ENCODE measurements at regions not wholly inside any gene's neighbourhood (a gene's known extent, or its start where the extent isn't known, plus 50 kb on each side); places are given as distances from the start of the nearest gene placed in this dataset.

- Histone ChIP-seq H3K4me2 (ENCODE audit: low read length) (no peak overlapping the region), H3K79me2 (ENCODE audit: insufficient read depth, low read length) (no peaks in the 10 kb centered on the region), H3K36me3 (ENCODE audit: insufficient read depth, low read length) (0 out of 2 replicates have a peak, but pooled peaks cover 7% of the 10 kb centered on the region), H3K9me3 (ENCODE audit: low read length) (no peaks in the 10 kb centered on the region), H4K20me1 (ENCODE audit: insufficient read depth, low read length) (no peaks in the 10 kb centered on the region), H3K9ac (ENCODE audit: low read length) (no peak overlapping the region), H3K9me2 (ENCODE audit: low read depth, low read length) (no peaks in the 10 kb centered on the region), H3K4me1 (ENCODE audit: insufficient read depth, low read length, severe bottlenecking) (peaks cover 27% of the 10 kb centered on the region), H3K27ac (ENCODE audit: low read depth, low read length, poor library complexity, severe bottlenecking) (no peak overlapping the region), H3F3A (ENCODE audit: insufficient read depth, low read length) (no peaks in the 10 kb centered on the region), H3K27me3 (ENCODE audit: insufficient read depth, low read length) (no peaks in the 10 kb centered on the region), H3K4me3 (ENCODE audit: low read depth, low read length, poor library complexity, severe bottlenecking) (no peak overlapping the region), H2AFZ (ENCODE audit: low read length) (no peak overlapping the region)
- TF ChIP-seq CTCF (IDR thresholded peaks at IDR 0.05; ENCODE audit: low read length) (no peak), EZH2 (IDR thresholded peaks at IDR 0.05; ENCODE audit: borderline replicate concordance, low read length) (no peak)
Observed at GRCh38 chr5:110099572-110099971, 409.8 kb downstream of the MAN2A1 start.

- TF ChIP-seq EZH2 (IDR thresholded peaks at IDR 0.05; ENCODE audit: borderline replicate concordance, low read length) (no peak), CTCF (IDR thresholded peaks at IDR 0.05; ENCODE audit: low read length) (no peak)
- H4K20me1 ChIP-seq (ENCODE audit: insufficient read depth, low read length), result no peaks in the 10 kb centered on the region
- H2AFZ ChIP-seq (ENCODE audit: low read length), result no peak overlapping the region
- H3K9ac ChIP-seq (ENCODE audit: low read length), result no peak overlapping the region
- no peaks in the 10 kb centered on the region for H3K27me3 ChIP-seq (ENCODE audit: insufficient read depth, low read length)
- no peak overlapping the region for H3K4me3 ChIP-seq (ENCODE audit: low read depth, low read length, poor library complexity, severe bottlenecking)
- H3F3A ChIP-seq (ENCODE audit: insufficient read depth, low read length), result no peaks in the 10 kb centered on the region
- no peak overlapping the region for H3K27ac ChIP-seq (ENCODE audit: low read depth, low read length, poor library complexity, severe bottlenecking)
- peaks cover 30% of the 10 kb centered on the region for H3K4me1 ChIP-seq (ENCODE audit: insufficient read depth, low read length, severe bottlenecking)
- H3K9me3 ChIP-seq (ENCODE audit: low read length), result no peaks in the 10 kb centered on the region
- no peaks in the 10 kb centered on the region for H3K9me2 ChIP-seq (ENCODE audit: low read depth, low read length)
- H3K36me3 ChIP-seq (ENCODE audit: insufficient read depth, low read length), result no peaks in the 10 kb centered on the region
- no peaks in the 10 kb centered on the region for H3K79me2 ChIP-seq (ENCODE audit: insufficient read depth, low read length)
- no peak overlapping the region for H3K4me2 ChIP-seq (ENCODE audit: low read length)
Observed at GRCh38 chr5:110103081-110103480, 413.4 kb downstream of the MAN2A1 start.

GRCh38 chr5:110104060-110104725 is 414.5 kb downstream of the MAN2A1 start:
- Histone ChIP-seq H3K9ac (ENCODE audit: low read length) (no peak overlapping the region), H3K79me2 (ENCODE audit: insufficient read depth, low read length) (no peaks in the 10 kb centered on the region), H3K27me3 (ENCODE audit: insufficient read depth, low read length) (no peaks in the 10 kb centered on the region), H3K4me3 (ENCODE audit: low read depth, low read length, poor library complexity, severe bottlenecking) (no peak overlapping the region), H3K9me3 (ENCODE audit: low read length) (no peaks in the 10 kb centered on the region), H3K4me2 (ENCODE audit: low read length) (no peak overlapping the region), H2AFZ (ENCODE audit: low read length) (no peak overlapping the region), H3K36me3 (ENCODE audit: insufficient read depth, low read length) (no peaks in the 10 kb centered on the region), H3K4me1 (ENCODE audit: insufficient read depth, low read length, severe bottlenecking) (peaks cover 30% of the 10 kb centered on the region), H4K20me1 (ENCODE audit: insufficient read depth, low read length) (no peaks in the 10 kb centered on the region), H3K9me2 (ENCODE audit: low read depth, low read length) (no peaks in the 10 kb centered on the region), H3K27ac (ENCODE audit: low read depth, low read length, poor library complexity, severe bottlenecking) (no peak overlapping the region), H3F3A (ENCODE audit: insufficient read depth, low read length) (no peaks in the 10 kb centered on the region)
- TF ChIP-seq CTCF (IDR thresholded peaks at IDR 0.05; ENCODE audit: low read length), result no peak
- no peak for TF ChIP-seq EZH2 (IDR thresholded peaks at IDR 0.05; ENCODE audit: borderline replicate concordance, low read length)

All from OCI-LY1 (cell line).